CD4-positive, CD25-positive, alpha-beta regulatory T cell (primary cell): ENCODE measurements at regions not wholly inside any gene's neighbourhood (a gene's known extent, or its start where the extent isn't known, plus 50 kb on each side); places are given as distances from the start of the nearest gene placed in this dataset.

Experiments used
- ATAC-seq, 2 donors: fragments of 150-1000 bp; cut with Tn5 transposase; one replicate each; pipeline ENCODE4 v1.10.0; 2021; ENCODE audit warnings: low read depth in 2 of 2, moderate number of reproducible peaks in 2 of 2, moderate library complexity in 1 of 2
- DNase-seq, 3 donors: peaks; one replicate each; pipeline versions ENCODE4 v3.0.0 to v3.0.0-alpha.2; 2012 to 2022; ENCODE audit warnings: mixed read lengths in 1 of 3
- H3K27ac ChIP-seq: one replicate; pipeline ENCODE4 v1.7.0; 2013; ENCODE audit warnings: mild to moderate bottlenecking, low read length; ENCODE audit not compliant: insufficient read depth, poor library complexity, severe bottlenecking
- H3K27me3 ChIP-seq: one replicate; pipeline ENCODE4 v1.7.0; 2013; ENCODE audit warnings: low read length; ENCODE audit not compliant: control insufficient read depth, insufficient read depth
- H3K36me3 ChIP-seq: one replicate; pipeline ENCODE4 v1.7.0; 2013; ENCODE audit warnings: mild to moderate bottlenecking, low read length, moderate library complexity; ENCODE audit not compliant: control insufficient read depth, insufficient read depth
- H3K4me1 ChIP-seq: 2 replicates; pipeline ENCODE4 v1.7.0; 2013; ENCODE audit warnings: mild to moderate bottlenecking, low read length; ENCODE audit not compliant: insufficient read depth, control insufficient read depth, poor library complexity, severe bottlenecking
- H3K4me3 ChIP-seq: one replicate; pipeline ENCODE4 v1.7.0; 2013; ENCODE audit warnings: low read depth, mild to moderate bottlenecking, low read length, moderate library complexity
- H3K9me3 ChIP-seq, 2 experiments: 1 replicate in 1 of 2; 2 replicates in 1 of 2; pipeline ENCODE4 v1.7.0; 2013; ENCODE audit warnings: low read length in 2 of 2, mild to moderate bottlenecking in 1 of 2, moderate library complexity in 1 of 2; ENCODE audit not compliant: control insufficient read depth in 2 of 2
- H3K27ac Mint-ChIP-seq, 3 donors: one replicate each; pipeline ENCODE4 v1.8.0; 2020 to 2022; ENCODE audit warnings: mild to moderate bottlenecking in 3 of 3, mixed read lengths in 3 of 3, moderate library complexity in 2 of 3
- H3K27me3 Mint-ChIP-seq: one replicate; pipeline ENCODE4 v1.8.0; 2022; ENCODE audit warnings: mild to moderate bottlenecking, mixed read lengths
- H3K36me3 Mint-ChIP-seq: one replicate; pipeline ENCODE4 v1.8.0; 2020; ENCODE audit warnings: mixed read lengths
- H3K4me1 Mint-ChIP-seq, 4 donors: one replicate each; pipeline ENCODE4 v1.8.0; 2020 to 2022; ENCODE audit warnings: mixed read lengths in 4 of 4, mild to moderate bottlenecking in 1 of 4
- H3K4me3 Mint-ChIP-seq, 4 donors: one replicate each; pipeline ENCODE4 v1.8.0; 2020 to 2022; ENCODE audit warnings: mild to moderate bottlenecking in 4 of 4, mixed read lengths in 4 of 4, moderate library complexity in 3 of 4
- H3K9me3 Mint-ChIP-seq, 7 donors: one replicate each; pipeline ENCODE4 v1.8.0; 2020 to 2022; ENCODE audit warnings: mixed read lengths in 7 of 7, mild to moderate bottlenecking in 3 of 7, moderate library complexity in 2 of 7

DNA sequence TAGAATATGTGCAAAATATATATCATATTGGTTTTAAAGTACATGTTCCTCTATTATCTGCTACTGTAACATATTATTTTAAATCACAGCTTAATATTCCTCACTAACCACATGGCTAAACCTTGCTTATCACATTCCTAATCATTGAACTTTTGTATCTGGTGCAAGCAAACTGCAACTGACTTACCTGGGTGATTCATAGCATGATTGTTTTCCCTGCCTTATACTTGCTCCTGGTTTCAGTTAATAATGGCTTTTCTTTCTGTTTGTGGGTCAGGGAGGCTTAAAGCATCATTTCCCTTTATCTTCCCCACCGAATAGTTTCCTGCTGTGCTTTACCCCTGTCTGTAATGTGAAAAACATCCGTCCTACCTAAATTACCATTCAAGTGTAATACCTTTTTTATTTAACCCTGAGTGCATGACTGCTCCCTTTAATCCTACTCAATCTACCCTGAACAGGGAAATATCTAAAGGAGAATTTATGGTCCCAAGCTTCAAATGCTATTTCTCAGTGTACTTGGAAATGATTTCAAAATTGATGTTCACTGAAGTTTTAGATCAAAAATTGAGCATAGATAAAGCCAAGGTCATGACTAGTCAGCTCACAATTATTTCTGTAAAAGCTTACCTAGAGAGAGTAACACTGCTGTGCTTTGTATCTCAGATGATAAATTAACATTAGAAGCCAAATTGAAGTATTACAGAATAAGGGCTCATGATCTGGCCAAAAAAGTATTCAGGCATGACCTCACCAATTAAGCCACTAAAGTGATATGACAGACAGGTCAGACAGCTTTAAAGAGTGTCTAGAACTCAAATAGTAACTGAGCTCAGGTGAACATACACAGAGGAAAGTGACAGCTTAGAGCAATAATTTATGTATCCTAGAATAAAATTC lies 507.1 kb downstream of the BRINP3 start:
- no peak overlapping the region for H3K4me3 Mint-ChIP-seq
- Histone ChIP-seq H3K4me3 (no peak overlapping the region), H3K9me3 (peaks cover 0 to 4% of the 10 kb centered on the region in 2 experiments), H3K27ac (no peak overlapping the region), H3K4me1 (no peaks in the 10 kb centered on the region), H3K36me3 (no peaks in the 10 kb centered on the region), H3K27me3 (no peaks in the 10 kb centered on the region)
- H3K9me3 Mint-ChIP-seq, result peaks cover 0 to 21% (median 7%) of the 10 kb centered on the region in 7 donors
- H3K27me3 Mint-ChIP-seq, result no peaks in the 10 kb centered on the region
- H3K36me3 Mint-ChIP-seq, result no peaks in the 10 kb centered on the region
- DNase-seq, result no peak
- ATAC-seq, result no peak
- H3K4me1 Mint-ChIP-seq, result no peaks in the 10 kb centered on the region
- peak overlapping the region in 1 of 3 donors; percentile 10 for H3K27ac Mint-ChIP-seq

DNA sequence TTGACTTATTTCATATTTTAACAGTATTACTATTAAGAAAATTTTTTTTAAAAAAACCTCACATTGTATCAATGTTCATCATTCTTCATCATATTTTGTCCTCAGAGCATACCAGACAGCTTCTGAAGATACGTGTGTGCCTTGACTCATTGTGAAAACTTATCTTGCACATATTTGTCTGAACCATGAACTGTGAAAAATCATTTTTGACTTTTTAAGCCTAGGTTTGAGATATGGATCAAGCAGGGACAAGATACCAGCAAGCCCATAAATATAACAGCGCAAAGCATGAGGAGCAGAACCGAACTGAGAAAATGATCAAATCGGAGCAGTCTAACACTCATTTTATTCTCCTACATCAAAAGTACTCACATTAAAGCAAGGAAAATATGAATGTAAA lies 506.0 kb downstream of the BRINP3 start:
- H3K27ac ChIP-seq, result no peak overlapping the region
- H3K9me3 Mint-ChIP-seq, result peaks cover 0 to 28% (median 9%) of the 10 kb centered on the region in 7 donors

DNA sequence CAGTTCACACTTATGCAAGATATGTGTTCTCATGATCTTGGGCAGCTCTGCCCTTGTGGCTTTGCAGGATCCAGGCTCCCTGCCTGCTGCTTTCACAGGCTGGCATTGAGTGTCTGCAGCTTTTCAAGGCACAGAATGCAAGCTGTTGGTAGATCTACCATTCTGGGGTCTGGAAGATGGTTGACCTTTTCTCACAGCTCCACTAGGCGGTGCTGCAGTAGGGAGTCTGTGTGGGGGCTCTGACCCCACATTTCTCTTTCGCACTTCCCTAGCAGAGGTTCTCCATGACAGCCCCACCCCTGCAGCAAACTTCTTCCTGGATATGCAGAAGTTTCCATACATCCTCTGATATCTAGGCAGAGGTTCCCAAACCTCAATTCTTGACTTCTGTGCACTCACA lies 500.5 kb downstream of the BRINP3 start:
- Histone ChIP-seq H3K4me1 (no peaks in the 10 kb centered on the region), H3K27ac (no peak overlapping the region), H3K27me3 (no peaks in the 10 kb centered on the region), H3K9me3 (no peaks in the 10 kb centered on the region), H3K4me3 (no peak overlapping the region), H3K36me3 (no peaks in the 10 kb centered on the region)
- Mint-ChIP-seq H3K27ac (no peak overlapping the region), H3K4me3 (no peak overlapping the region), H3K27me3 (no peaks in the 10 kb centered on the region), H3K4me1 (no peaks in the 10 kb centered on the region), H3K36me3 (no peaks in the 10 kb centered on the region), H3K9me3 (peaks cover 3 to 18% (median 15%) of the 10 kb centered on the region in 7 donors)
- DNase-seq (no peak), ATAC-seq (no peak)

More for the DNA sequence above, 506.0 kb downstream of the BRINP3 start:
- Mint-ChIP-seq H3K36me3 (no peaks in the 10 kb centered on the region), H3K4me1 (no peaks in the 10 kb centered on the region), H3K27ac (no peak overlapping the region), H3K27me3 (no peaks in the 10 kb centered on the region), H3K4me3 (no peak overlapping the region)
- H3K36me3 ChIP-seq, result no peaks in the 10 kb centered on the region
- no peak overlapping the region for H3K4me3 ChIP-seq
- no peaks in the 10 kb centered on the region for H3K27me3 ChIP-seq
- no peaks in the 10 kb centered on the region for H3K4me1 ChIP-seq
- H3K9me3 ChIP-seq, result peaks cover 0 to 4% of the 10 kb centered on the region in 2 experiments
- ATAC-seq (no peak), DNase-seq (no peak)

- peaks cover 1 to 24% (median 11%) of the 10 kb centered on the region in 7 donors for H3K9me3 Mint-ChIP-seq
- H3K9me3 ChIP-seq, result no peaks in the 10 kb centered on the region
These were observed 494.3 kb downstream of the BRINP3 start for GRCh38 chr1:189983166-189983890.

DNA sequence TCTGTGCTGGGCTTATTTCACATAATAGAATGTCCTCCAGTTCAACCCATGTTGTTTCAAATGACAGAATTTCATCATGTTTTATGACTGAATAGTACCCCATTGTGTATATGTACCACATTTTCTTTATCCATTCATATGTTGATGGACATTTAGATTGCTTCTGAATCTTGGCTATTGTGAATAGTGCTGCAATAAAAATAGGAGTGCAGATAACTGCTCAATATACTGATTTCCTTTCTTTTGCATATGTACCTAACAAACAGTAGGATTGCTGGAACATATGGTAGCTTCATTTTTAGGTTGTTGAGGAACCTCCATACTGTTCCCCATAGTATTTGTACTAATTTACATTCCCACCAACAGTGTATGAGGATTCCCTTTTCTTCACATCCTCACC lies 491.1 kb downstream of the BRINP3 start:
- Mint-ChIP-seq H3K4me1 (no peaks in the 10 kb centered on the region), H3K9me3 (peaks cover 1 to 36% (median 12%) of the 10 kb centered on the region in 7 donors), H3K27ac (no peak overlapping the region), H3K4me3 (no peak overlapping the region), H3K27me3 (no peaks in the 10 kb centered on the region), H3K36me3 (no peaks in the 10 kb centered on the region)
- Histone ChIP-seq H3K4me3 (no peak overlapping the region), H3K27me3 (no peaks in the 10 kb centered on the region), H3K27ac (no peak overlapping the region), H3K9me3 (peaks cover under 1 to 11% of the 10 kb centered on the region in 2 experiments), H3K36me3 (no peaks in the 10 kb centered on the region), H3K4me1 (no peaks in the 10 kb centered on the region)
- ATAC-seq, result no peak
- no peak for DNase-seq

More at GRCh38 chr1:189983166-189983890, 494.3 kb downstream of the BRINP3 start:
- Mint-ChIP-seq H3K4me3 (no peak overlapping the region), H3K27me3 (no peaks in the 10 kb centered on the region), H3K4me1 (no peaks in the 10 kb centered on the region), H3K36me3 (no peaks in the 10 kb centered on the region), H3K27ac (no peak overlapping the region)
- Histone ChIP-seq H3K4me3 (no peak overlapping the region), H3K4me1 (no peaks in the 10 kb centered on the region), H3K27me3 (no peaks in the 10 kb centered on the region), H3K27ac (no peak overlapping the region), H3K36me3 (no peaks in the 10 kb centered on the region)
- ATAC-seq, result no peak
- DNase-seq, result no peak

DNA sequence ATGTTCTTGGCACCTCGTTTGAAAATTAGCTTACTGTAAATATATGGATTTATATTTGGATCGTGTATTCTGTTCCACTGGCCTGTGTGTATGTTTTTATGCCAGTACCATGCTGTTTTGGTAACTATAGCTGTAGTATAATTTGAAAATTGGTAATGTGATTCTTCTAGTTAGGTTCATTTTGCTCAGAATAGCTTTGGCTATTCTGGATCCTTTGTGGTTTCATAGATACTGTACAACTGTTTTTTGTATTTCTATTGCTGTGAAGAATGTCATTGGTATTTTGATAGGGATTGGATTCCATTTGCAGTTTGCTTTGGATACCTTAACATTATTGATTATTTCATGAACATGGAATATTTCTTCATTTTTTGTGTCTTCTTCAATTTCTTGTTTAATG lies 490.2 kb downstream of the BRINP3 start:
- Mint-ChIP-seq H3K4me3 (no peak overlapping the region), H3K36me3 (no peaks in the 10 kb centered on the region), H3K27me3 (no peaks in the 10 kb centered on the region), H3K4me1 (no peaks in the 10 kb centered on the region), H3K27ac (no peak overlapping the region), H3K9me3 (peaks cover 1 to 40% (median 15%) of the 10 kb centered on the region in 7 donors)
- no peaks in the 10 kb centered on the region for H3K4me1 ChIP-seq
- H3K27ac ChIP-seq, result no peak overlapping the region
- peaks cover 2 to 11% of the 10 kb centered on the region in 2 experiments for H3K9me3 ChIP-seq
- no peak for ATAC-seq
- DNase-seq, result no peak
- H3K36me3 ChIP-seq, result no peaks in the 10 kb centered on the region
- no peak overlapping the region for H3K4me3 ChIP-seq
- no peaks in the 10 kb centered on the region for H3K27me3 ChIP-seq

GRCh38 chr1:189992856-189993255 lies 484.8 kb downstream of the BRINP3 start:
- H3K36me3 ChIP-seq, result no peaks in the 10 kb centered on the region
- no peak overlapping the region for H3K4me3 ChIP-seq
- H3K4me1 ChIP-seq, result no peaks in the 10 kb centered on the region
- no peaks in the 10 kb centered on the region for H3K27me3 ChIP-seq
- H3K27me3 Mint-ChIP-seq, result no peaks in the 10 kb centered on the region
- H3K27ac Mint-ChIP-seq, result no peak overlapping the region
- no peaks in the 10 kb centered on the region for H3K4me1 Mint-ChIP-seq
- H3K27ac ChIP-seq, result no peak overlapping the region
- no peaks in the 10 kb centered on the region for H3K36me3 Mint-ChIP-seq
- ATAC-seq (no peak), DNase-seq (no peak)
- no peak overlapping the region for H3K4me3 Mint-ChIP-seq
- peaks cover 0 to 43% (median 10%) of the 10 kb centered on the region in 7 donors for H3K9me3 Mint-ChIP-seq
- H3K9me3 ChIP-seq, result peaks cover 2 to 11% of the 10 kb centered on the region in 2 experiments
